PC-9 (cell line): ENCODE measurements at regions not wholly inside any gene's neighbourhood (a gene's known extent, or its start where the extent isn't known, plus 50 kb on each side); places are given as distances from the start of the nearest gene placed in this dataset.

Source experiments
- EZH2 ChIP-seq: fragments of 200-600 bp; sonication (generic); IDR thresholded peaks from 2 replicates; pipeline ENCODE4 v1.8.0; 2017; ENCODE audit warnings: antibody characterized with exemption, low read depth
- TF ChIP-seq, protein P1 (sequence below): fragments of 200-600 bp; sonication (generic); conservative IDR thresholded peaks from 2 replicates; pipeline ENCODE4 v1.6.1; 2017; ENCODE audit warnings: mixed run types, antibody characterized with exemption, mild to moderate bottlenecking, moderate library complexity

DNA sequence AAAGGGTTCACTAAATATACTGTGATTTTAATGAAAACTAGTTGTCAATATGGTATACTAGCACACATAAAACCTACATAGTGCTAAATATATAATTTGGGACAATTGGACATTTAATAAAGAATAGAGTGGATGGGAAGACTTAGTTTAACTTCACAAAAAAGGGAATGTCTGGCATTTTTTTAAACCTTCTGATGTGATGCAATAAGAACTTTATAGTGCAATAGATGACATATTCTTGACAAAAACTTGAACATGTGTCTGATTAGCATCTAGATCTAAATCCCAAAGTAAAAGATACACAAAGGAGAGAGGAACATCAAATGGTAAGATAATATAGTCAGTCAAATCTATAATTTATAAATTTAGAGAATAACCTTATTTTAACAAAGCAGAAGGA lies 488.3 kb upstream of the SYT1 start:
- TF ChIP-seq, protein P1, sequence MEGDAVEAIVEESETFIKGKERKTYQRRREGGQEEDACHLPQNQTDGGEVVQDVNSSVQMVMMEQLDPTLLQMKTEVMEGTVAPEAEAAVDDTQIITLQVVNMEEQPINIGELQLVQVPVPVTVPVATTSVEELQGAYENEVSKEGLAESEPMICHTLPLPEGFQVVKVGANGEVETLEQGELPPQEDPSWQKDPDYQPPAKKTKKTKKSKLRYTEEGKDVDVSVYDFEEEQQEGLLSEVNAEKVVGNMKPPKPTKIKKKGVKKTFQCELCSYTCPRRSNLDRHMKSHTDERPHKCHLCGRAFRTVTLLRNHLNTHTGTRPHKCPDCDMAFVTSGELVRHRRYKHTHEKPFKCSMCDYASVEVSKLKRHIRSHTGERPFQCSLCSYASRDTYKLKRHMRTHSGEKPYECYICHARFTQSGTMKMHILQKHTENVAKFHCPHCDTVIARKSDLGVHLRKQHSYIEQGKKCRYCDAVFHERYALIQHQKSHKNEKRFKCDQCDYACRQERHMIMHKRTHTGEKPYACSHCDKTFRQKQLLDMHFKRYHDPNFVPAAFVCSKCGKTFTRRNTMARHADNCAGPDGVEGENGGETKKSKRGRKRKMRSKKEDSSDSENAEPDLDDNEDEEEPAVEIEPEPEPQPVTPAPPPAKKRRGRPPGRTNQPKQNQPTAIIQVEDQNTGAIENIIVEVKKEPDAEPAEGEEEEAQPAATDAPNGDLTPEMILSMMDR = no peak
- TF ChIP-seq EZH2 = no peak
